Tibial nerve (tissue), 4 donors: ENCODE measurements at regions not wholly inside any gene's neighbourhood (a gene's known extent, or its start where the extent isn't known, plus 50 kb on each side); places are given as distances from the start of the nearest gene placed in this dataset.

Source experiments
- DNase-seq, 2 donors: peaks; one replicate each; pipeline ENCODE4 v3.0.0-alpha.2; 2019; ENCODE audit warnings: low spot score in 2 of 2
- H3K27ac ChIP-seq, 4 donors: fragments of 200-600 bp; sonication (generic) in 3 of 4; one replicate each; pipeline ENCODE4 v1.5.1; 2017 to 2019; ENCODE audit warnings: mild to moderate bottlenecking in 1 of 4
- H3K27me3 ChIP-seq, 2 donors: fragments of 200-600 bp; sonication (generic) in 1 of 2; one replicate each; pipeline versions ENCODE4 v1.5.1 to v1.6.0; 2017 to 2019
- H3K36me3 ChIP-seq, 3 donors: fragments of 200-600 bp; sonication (generic); one replicate each; pipeline ENCODE4 v1.5.1; 2018 to 2019
- H3K4me1 ChIP-seq, 4 donors: fragments of 200-600 bp; sonication (generic) in 3 of 4; one replicate each; pipeline ENCODE4 v1.5.1; 2017 to 2019
- H3K4me3 ChIP-seq, 4 donors: fragments of 200-600 bp; sonication (generic) in 3 of 4; one replicate each; pipeline ENCODE4 v1.5.1; 2017 to 2019; ENCODE audit warnings: mild to moderate bottlenecking in 1 of 4, moderate library complexity in 1 of 4
- H3K9me3 ChIP-seq, 4 donors: fragments of 200-600 bp; sonication (generic) in 3 of 4; one replicate each; pipeline ENCODE4 v1.5.1; 2017 to 2019
- EP300 ChIP-seq, 2 donors: sonication (generic); formaldehyde crosslinking; IDR thresholded peaks; one replicate each; pipeline ENCODE4 v1.6.1; 2017; ENCODE audit warnings: antibody characterized with exemption in 2 of 2, mild to moderate bottlenecking in 1 of 2
- POLR2A ChIP-seq, 2 donors: fragments of 450-650 bp; IDR thresholded peaks; one replicate each; pipeline ENCODE4 v1.6.1; 2017; ENCODE audit warnings: antibody characterized with exemption in 2 of 2, mild to moderate bottlenecking in 2 of 2, moderate library complexity in 2 of 2
- WGBS, 2 donors: methylation state at CpG; one replicate each; pipeline ENCODE4 v1.1.5; 2018; 5-methylcytosine and 5-hydroxymethylcytosine counted together
- TF ChIP-seq, protein P1 (sequence below), 5 experiments: fragments of 200-600 bp in 3 of 5; fragments of 450-650 bp in 2 of 5; sonication (generic) in 3 of 5; IDR thresholded peaks; one replicate each; pipeline ENCODE4 v1.5.1; 2016 to 2019; ENCODE audit warnings: antibody characterized with exemption in 5 of 5, mild to moderate bottlenecking in 3 of 5, moderate library complexity in 2 of 5

- Histone ChIP-seq H3K4me1 (no peaks in the 10 kb centered on the region), H3K27ac (no peak overlapping the region), H3K4me3 (no peak overlapping the region), H3K9me3 (peaks cover 0 to 17% (median 0%) of the 10 kb centered on the region in 4 donors), H3K27me3 (no peaks in the 10 kb centered on the region), H3K36me3 (no peaks in the 10 kb centered on the region)
- WGBS, 2 donors = 63 to 66% methylated on average over 4 of the region's 4 CpGs
- no peak for DNase-seq
- TF ChIP-seq POLR2A (IDR thresholded peaks at IDR 0.05) (no peak), EP300 (IDR thresholded peaks at IDR 0.05) (no peak)
- TF ChIP-seq, protein P1, sequence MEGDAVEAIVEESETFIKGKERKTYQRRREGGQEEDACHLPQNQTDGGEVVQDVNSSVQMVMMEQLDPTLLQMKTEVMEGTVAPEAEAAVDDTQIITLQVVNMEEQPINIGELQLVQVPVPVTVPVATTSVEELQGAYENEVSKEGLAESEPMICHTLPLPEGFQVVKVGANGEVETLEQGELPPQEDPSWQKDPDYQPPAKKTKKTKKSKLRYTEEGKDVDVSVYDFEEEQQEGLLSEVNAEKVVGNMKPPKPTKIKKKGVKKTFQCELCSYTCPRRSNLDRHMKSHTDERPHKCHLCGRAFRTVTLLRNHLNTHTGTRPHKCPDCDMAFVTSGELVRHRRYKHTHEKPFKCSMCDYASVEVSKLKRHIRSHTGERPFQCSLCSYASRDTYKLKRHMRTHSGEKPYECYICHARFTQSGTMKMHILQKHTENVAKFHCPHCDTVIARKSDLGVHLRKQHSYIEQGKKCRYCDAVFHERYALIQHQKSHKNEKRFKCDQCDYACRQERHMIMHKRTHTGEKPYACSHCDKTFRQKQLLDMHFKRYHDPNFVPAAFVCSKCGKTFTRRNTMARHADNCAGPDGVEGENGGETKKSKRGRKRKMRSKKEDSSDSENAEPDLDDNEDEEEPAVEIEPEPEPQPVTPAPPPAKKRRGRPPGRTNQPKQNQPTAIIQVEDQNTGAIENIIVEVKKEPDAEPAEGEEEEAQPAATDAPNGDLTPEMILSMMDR (IDR thresholded peaks at IDR 0.05) = no peak
Observed at GRCh38 chr2:236823963-236824362, 254.3 kb downstream of the ACKR3 start.

DNA sequence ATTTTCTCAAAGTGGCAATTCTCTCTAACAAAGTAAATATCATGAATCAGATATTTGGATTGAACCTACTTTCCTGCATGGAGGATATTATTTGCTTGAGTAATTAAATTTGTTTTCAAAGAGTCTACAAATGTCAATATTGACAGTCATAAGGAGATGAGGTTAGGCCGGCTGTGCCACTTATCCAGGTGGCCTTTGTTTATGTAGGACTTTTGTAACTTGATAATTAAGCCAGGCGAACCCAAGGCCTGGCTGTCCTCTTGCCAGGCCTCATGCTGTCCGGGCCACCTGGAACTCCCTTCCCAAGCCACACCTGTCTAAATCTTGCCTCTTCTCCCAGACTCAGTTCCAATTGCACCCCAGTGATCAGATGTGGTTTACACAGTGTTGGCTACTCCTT lies 255.2 kb downstream of the ACKR3 start:
- H3K36me3 ChIP-seq = no peaks in the 10 kb centered on the region
- no peaks in the 10 kb centered on the region for H3K4me1 ChIP-seq
- H3K27ac ChIP-seq = no peak overlapping the region
- no peak for DNase-seq
- H3K27me3 ChIP-seq = no peaks in the 10 kb centered on the region
- peaks cover 0 to 17% (median 0%) of the 10 kb centered on the region in 4 donors for H3K9me3 ChIP-seq
- TF ChIP-seq EP300 (IDR thresholded peaks at IDR 0.05) (no peak), POLR2A (IDR thresholded peaks at IDR 0.05) (no peak)
- TF ChIP-seq, protein P1 (IDR thresholded peaks at IDR 0.05) = no peak
- WGBS, 2 donors = 81 to 83% methylated on average over 3 of the region's 3 CpGs
- H3K4me3 ChIP-seq = no peak overlapping the region

DNA sequence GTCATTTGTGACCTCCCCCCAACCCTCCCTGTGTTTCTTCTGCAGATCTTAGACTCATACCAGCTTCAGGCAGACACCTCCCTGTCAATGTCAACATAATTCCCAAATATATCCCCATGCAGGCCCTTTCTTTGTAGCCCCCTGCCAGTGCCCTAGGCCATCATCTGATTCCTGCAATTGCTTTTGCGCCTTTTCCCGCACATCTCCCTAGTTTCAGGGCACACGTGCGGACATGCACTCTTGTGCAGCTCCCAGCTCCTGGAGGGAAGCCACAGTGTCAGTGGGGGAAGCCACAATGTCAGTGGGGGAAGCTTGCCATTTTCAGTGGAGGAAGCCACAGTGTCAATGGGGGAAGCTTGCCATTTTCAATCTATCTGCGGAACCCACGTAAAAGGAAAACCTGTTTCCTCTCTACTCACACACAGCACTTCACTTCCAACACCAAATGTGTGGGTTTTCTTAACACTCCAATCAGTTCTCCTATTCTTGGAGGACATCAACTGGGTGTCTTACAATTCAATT lies 256.4 kb downstream of the ACKR3 start:
- no peak overlapping the region for H3K27ac ChIP-seq
- no peaks in the 10 kb centered on the region for H3K4me1 ChIP-seq
- H3K9me3 ChIP-seq = peaks cover 0 to 15% (median 0%) of the 10 kb centered on the region in 4 donors
- no peak overlapping the region for H3K4me3 ChIP-seq
- H3K27me3 ChIP-seq = no peaks in the 10 kb centered on the region
- no peak for TF ChIP-seq POLR2A (IDR thresholded peaks at IDR 0.05)
- no peak for TF ChIP-seq EP300 (IDR thresholded peaks at IDR 0.05)
- TF ChIP-seq, protein P1 (IDR thresholded peaks at IDR 0.05) = no peak
- no peaks in the 10 kb centered on the region for H3K36me3 ChIP-seq
- no peak for DNase-seq
- WGBS, 2 donors = 85 to 90% methylated on average over 6 of the region's 6 CpGs

- TF ChIP-seq, protein P1 (IDR thresholded peaks at IDR 0.05) = no peak
- TF ChIP-seq POLR2A (IDR thresholded peaks at IDR 0.05) = no peak
- no peak for TF ChIP-seq EP300 (IDR thresholded peaks at IDR 0.05)
- Histone ChIP-seq H3K27me3 (no peaks in the 10 kb centered on the region), H3K4me3 (no peak overlapping the region), H3K4me1 (no peaks in the 10 kb centered on the region), H3K36me3 (no peaks in the 10 kb centered on the region), H3K9me3 (peaks cover 0 to 8% (median 0%) of the 10 kb centered on the region in 4 donors), H3K27ac (no peak overlapping the region)
- WGBS, 2 donors = 64 to 67% methylated on average over 6 of the region's 6 CpGs
- no peak for DNase-seq
Observed at GRCh38 chr2:236826606-236827156, 257.1 kb downstream of the ACKR3 start.

DNA sequence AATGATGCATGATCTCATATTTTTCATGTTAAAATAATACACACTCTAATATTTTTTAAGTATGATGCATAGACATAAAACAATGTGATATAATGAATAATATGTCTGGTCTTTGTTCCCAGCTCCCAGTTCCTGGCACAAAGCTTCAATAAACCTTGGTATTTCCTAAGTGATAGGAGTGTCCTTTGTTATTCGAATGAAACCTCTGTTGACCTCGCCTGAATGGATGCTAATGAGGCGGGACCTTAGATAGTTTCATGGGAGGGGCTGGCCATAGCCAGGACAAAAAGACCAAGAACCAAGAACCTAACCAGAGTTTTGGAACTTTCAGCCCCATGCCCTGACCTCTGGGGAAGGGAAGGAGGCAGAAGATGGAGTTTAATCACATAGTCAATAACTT lies 257.7 kb upstream of the COPS8 start:
- Histone ChIP-seq H3K4me3 (no peak overlapping the region), H3K27me3 (no peaks in the 10 kb centered on the region), H3K27ac (no peak overlapping the region), H3K36me3 (no peaks in the 10 kb centered on the region), H3K9me3 (no peaks in the 10 kb centered on the region), H3K4me1 (no peaks in the 10 kb centered on the region)
- no peak for DNase-seq
- TF ChIP-seq, protein P1 (IDR thresholded peaks at IDR 0.05) = no peak
- TF ChIP-seq POLR2A (IDR thresholded peaks at IDR 0.05) (no peak), EP300 (IDR thresholded peaks at IDR 0.05) (no peak)
- WGBS, 2 donors = 78 to 83% methylated on average over 3 of the region's 3 CpGs
